Stimulated activated CD4-positive, alpha-beta T cell treated with anti-CD3 and anti-CD28 coated beads, Interleukin-15, amount 100 ng/mL, for 24 hours (primary cell): ENCODE measurements at regions not wholly inside any gene's neighbourhood (a gene's known extent, or its start where the extent isn't known, plus 50 kb on each side); places are given as distances from the start of the nearest gene placed in this dataset.

Experiments
- DNase-seq: peaks from one replicate; pipeline ENCODE4 v3.0.0-alpha.2; 2020

GRCh38 chr12:4099276-4099675 lies 174.3 kb upstream of the CCND2 start:
- DNase-seq, result no peak

- DNase-seq, result no peak
These were observed 182.4 kb upstream of the CCND2 start for GRCh38 chr12:4091016-4091743.

DNA sequence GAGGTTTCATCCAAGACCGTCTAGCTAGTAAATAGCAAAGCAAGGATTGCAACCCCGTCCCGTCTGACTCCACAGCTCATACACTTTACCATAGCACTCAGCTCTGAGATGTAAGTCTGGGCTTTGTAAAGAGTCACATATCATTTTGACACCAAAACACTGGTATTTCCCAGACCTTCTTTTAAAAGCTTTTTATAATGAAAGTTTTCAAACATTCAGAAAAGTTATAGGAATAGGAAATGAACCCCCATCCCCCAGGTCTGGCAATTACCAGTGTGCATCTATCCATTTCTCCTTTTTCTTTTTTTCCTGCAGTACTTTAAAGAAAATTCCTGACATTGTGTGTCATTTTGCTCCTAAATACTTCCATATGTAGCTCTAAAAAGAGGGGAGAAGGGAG lies 183.6 kb upstream of the CCND2 start:
- DNase-seq, result no peak

GRCh38 chr12:4089121-4089606 lies 184.4 kb upstream of the CCND2 start:
- DNase-seq, result no peak

GRCh38 chr12:4088451-4088850 lies 185.1 kb upstream of the CCND2 start:
- DNase-seq, result no peak

DNA sequence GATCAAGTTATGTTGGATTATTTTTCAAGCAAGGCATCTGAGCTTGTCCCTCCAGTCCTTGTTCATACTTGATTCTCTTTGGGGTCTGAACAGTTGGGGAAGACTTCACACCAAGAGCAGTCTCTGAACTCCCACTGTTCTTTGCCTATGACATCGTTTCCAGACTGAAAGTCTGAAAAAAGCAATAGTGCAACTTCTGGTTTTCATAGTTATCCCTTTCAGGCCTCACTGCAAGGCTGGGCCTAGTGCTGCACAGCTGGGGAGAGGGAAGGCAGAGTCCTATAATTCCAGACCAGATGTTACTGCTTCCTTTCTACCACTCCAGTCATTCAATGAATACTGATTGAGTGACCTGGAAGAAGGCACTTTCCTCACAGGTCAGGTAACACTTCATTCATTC lies 187.1 kb upstream of the CCND2 start:
- no peak for DNase-seq

GRCh38 chr12:4084573-4084972 lies 189.0 kb upstream of the CCND2 start:
- no peak for DNase-seq

GRCh38 chr12:4082809-4083403 lies 190.7 kb upstream of the CCND2 start:
- no peak for DNase-seq

- no peak for DNase-seq
These were observed 193.3 kb upstream of the CCND2 start for GRCh38 chr12:4080213-4080612.

DNA sequence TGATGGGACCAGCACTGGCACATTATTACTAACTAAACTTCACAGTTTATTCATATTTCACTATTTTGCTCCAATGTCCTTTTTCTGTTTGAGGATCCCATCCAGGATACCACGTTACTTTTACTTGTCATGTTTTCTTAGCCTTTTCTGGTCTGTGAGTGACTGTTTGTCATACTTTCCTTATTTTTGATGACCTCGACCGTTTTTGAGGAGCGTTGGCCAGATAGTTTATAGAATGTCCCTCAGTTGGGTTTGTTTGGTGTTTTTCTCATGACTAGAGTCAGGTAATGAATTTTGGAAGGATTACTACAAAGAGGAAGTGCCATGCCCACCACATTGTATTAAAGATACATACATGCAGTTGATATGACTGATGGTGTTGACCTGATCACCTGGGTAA lies 199.4 kb upstream of the CCND2 start:
- DNase-seq, result no peak

DNA sequence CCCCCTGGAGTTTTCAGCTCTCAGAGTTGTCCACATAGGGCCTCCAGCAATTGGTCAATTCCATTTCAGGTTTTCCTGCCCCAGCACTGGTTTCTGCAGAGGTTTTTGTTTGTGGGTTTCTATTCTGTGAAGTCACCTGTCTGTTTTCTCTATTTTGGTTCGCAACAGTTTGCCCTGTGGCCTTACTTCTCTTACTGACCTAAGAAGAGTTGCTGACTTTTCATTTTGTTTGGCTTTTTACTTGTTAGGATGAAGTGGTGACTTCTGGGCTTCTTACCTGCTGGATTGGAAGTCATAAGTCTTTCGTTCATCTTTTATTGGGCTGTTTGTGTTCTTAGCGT lies 196.4 kb upstream of the PARP11 start:
- no peak for DNase-seq

- no peak for DNase-seq
These were observed 195.9 kb upstream of the PARP11 start for GRCh38 chr12:4068981-4069669.

GRCh38 chr12:4064008-4064407 lies 190.8 kb upstream of the PARP11 start:
- no peak for DNase-seq

GRCh38 chr12:4059898-4060568 lies 186.8 kb upstream of the PARP11 start:
- no peak for DNase-seq

- no peak for DNase-seq
These were observed 184.0 kb upstream of the PARP11 start for GRCh38 chr12:4056910-4057845.

- DNase-seq, result no peak
These were observed 181.4 kb upstream of the PARP11 start for GRCh38 chr12:4054630-4055029.

GRCh38 chr12:4052691-4053090 lies 179.5 kb upstream of the PARP11 start:
- no peak for DNase-seq

DNA sequence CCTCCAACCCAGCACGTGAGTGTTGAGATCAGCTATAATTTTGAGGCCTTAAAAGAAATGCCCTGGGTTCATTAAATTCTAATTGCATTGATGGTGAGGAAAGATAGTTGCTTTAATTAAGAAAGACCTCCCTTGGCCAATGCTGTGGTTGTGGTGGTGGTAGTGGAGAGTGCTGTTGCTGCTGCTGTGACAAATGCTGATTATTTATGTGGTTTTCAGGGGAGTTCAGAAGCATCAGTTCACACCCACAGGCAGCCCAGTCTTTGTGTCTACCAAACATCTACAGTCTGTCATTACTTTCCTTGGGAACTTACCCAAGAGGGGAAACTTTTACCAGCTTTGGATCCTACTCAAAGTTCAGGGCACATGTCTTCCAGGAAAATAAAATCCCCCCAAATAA lies 178.4 kb upstream of the PARP11 start:
- DNase-seq, result no peak

DNA sequence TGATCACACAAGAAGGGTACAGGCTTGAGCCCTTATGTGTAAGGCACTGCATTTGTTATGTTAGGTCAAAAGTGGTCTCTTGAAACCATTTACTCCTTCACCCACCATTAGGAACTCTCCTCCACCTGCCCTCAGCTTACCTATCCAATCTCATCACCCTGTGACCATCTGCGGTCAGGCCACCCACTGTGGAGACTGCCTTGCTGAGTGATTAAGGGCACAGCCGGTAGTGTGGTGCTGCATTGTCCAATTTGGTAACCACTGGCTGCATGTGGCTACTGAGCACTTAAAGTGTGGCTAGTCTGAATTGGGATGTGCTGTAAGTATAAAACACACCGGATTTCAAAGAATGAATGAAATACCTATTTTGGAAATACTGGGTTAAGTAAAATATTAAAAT lies 177.1 kb upstream of the PARP11 start:
- no peak for DNase-seq

DNA sequence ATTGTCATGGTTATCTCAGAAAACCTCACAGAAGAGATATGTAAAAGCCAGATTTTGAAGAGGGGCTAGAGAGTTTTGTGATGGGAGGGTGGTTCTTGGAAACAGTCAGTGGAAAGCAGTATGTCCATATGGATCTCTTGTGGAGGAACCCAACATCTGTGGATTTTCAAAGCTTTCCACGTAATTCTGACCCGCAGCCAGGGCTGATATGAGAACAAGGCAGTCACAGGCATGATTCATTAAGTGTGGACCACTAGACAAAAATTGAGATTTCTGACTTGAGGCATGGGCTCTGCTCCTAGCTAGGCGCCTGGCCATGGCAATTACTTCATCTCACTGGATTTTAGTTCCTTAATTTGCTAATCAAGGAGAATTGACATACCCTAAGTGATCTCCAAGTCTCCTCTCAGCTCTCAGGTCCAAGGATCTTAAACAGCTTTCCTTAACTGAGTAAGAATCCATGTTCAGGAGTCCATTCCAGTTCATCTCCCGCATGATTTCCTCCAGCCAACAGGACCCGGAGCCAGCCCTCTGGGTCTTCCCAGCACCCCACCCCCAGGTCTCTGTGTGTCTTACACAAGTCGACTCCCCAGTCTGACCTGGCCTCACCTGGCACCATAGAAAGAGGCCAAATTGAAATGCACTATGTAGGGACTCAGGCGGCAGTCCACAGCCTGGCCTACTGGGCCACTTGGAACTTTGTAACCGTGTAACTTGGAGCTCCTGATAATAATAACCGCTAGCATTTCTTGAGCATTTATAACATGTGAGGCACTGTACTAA lies 176.3 kb upstream of the PARP11 start:
- DNase-seq, result no peak

DNA sequence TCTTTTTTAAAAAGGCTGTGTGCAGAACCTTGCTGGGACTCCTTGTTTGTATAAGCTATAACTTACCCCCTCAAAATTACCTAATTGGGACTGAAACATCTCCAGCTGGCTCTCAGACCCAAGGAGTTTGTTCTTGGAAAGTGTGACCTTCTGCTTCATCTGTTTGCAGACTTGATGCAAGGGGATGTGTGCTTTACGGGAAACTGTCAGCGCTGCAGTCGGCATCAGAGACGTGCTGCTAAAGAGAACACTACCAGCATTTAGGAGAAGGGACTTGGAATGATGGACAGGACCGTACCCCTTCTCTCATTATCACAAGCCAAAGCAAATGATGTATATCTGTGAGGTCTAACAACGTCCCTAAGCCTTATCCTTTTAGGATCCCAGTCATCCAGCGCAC lies 174.2 kb upstream of the PARP11 start:
- no peak for DNase-seq

- no peak for DNase-seq
These were observed 173.3 kb upstream of the PARP11 start for GRCh38 chr12:4046495-4046840.
